ENCODE measurements at regions not wholly inside any gene's neighbourhood (a gene's known extent, or its start where the extent isn't known, plus 50 kb on each side); places are given as distances from the start of the nearest gene placed in this dataset.
"Not testable (repeated sequence)": the region's sequence is repeated elsewhere in the genome, so short reads cannot be mapped to it uniquely, and the experiment has no call there.

DNA sequence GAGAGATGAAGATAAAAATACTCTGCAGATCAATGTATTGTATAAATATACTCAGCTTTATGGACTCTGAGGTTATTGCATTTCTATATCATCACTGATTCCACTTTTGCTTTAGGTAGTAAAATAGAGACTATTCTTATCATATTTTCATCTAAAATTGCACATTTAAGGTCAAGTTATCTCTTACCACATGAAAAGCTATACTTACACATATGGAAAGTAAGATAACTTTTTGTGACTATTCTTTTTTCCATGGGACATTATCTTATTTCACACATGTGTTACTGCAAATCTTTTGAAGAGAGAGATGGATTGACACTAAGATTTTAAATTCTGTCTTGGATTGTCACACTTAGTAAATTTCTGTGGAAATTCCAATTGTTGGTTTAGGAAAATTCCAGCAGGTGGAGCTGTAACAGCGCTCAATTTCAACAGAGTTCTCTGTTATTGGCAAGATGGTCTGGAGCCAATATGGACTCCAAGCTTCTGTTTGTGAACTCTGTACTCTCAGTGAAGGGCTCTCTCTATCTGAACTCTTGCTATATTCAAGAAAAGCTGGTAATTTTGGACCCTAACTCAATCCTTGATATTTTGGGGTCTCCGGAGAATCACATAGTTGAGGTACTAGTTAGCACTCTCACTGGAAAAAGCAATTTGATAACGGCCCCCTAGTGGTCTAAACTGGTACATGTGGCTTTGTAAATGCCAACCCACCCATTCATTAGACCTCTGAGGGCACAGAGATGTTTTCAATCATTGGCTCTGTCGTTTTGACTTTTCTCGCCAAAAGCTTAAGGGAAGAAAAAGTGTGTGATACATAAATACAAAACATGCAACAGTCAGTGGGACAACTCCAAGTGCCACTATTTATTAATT is 429.7 kb downstream of the ETS1 start:
- intact Hi-C loops (cut with DNase I) = no loop called here
- ATAC-seq (ENCODE audit: poor library complexity) (peak; percentile 91), DNase-seq (no peak)

DNA sequence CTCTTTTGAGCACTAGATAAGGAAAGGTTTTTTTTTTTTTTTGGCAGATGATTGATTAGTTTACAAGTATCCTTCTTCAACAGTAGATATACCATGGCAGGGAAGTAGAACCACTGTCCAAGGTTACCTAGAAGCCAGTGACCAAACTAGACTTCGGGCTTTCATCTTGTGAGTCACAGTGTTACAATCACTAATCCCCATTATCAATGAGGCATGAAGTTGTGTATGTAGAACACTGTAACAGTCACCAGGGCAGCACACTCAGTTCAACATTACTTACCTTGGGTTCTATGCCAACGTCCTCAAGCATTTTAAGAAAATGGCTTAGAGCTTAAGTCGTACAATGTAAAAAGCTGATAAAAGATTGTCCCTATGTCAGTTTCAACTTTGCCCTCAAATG is 430.9 kb downstream of the ETS1 start:
- ATAC-seq (ENCODE audit: poor library complexity) = no peak
- no peak for DNase-seq
- intact Hi-C loops (cut with DNase I) = no loop called here

DNA sequence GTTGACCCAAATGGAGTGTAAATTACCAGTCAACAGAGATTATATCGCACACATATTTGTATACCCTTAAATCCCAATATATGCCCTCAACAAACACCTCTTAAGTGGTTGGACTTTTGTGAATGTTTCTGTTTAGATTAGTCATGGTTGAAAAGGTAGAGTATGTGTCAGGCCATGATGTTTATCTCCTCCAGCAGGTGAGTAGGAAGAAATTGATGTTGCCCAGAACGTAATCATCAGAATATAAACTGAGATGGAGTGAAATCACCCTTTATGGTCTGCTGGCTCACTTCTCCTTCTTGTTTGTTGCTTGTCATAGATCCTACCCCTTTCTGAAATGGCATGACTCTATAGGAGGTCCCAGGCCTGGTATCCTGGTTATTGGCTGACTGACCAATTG is 431.8 kb downstream of the ETS1 start:
- ATAC-seq (ENCODE audit: poor library complexity) = no peak
- intact Hi-C loops (cut with DNase I) = no loop called here

DNA sequence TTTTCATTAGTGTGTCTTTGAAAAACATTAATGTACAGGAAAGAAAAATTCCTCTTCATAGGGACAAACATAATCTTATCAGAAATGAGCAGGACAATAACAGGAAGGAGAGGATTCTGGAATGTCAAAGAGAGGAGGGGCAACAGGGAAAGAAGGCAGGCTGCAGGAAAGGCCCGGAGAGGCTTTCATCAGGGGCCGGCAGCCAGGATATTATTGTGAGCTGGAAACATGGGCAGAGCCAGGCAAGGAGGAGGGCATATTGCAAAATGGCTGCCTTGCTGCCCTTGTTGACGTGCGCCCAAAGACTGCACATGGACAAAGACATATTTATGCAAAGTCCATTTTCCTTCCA is 433.7 kb downstream of the ETS1 start:
- ATAC-seq (ENCODE audit: poor library complexity) (no peak), DNase-seq (no peak)
- intact Hi-C loops (cut with DNase I) = no loop called here

More for the DNA sequence above, 431.8 kb downstream of the ETS1 start:
- DNase-seq = no peak

DNA sequence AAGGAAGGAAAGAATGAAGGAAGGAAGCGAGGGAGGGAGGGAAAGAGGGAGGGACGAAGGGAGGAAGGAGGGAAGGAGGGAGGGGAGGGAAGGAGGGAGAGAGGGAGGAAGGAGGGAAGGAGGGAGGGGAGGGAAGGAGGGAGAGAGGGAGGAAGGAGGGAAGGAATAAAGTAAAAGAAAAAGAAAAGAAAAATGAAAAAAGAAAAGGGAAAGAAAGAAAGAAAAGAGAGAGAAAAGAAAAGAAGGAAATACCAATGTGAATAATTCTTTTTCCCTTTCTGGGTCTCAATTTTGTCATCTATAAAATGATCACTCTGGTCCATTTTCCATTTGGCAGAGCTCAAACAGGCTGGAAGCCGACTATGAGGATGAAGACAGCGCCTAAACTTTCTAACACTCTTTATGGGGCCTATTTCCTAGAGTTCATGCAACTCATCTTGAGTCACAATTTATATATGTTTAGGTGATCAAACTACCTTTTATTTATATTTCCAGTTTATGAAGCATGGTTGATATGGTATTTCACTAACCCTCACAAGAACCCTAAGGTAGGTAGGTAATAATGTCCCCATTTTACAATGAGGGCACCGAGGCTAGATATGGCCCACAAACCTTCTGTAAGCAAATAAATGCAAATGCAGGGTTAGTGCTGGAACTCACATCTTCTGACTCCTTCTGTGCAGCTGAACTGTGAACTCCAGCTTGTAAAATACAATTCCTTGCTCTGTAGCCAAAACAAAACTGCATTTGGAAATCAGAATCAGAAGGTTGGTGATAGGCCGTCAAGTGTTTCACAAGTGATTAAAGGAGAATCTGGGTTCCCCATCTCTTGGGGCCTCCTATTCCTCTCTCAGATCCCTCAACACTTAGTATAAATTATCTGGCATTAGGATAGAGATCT is 434.3 kb downstream of the ETS1 start:
- no peak for ATAC-seq (ENCODE audit: poor library complexity)
- intact Hi-C loops (cut with DNase I) = no loop called here

DNA sequence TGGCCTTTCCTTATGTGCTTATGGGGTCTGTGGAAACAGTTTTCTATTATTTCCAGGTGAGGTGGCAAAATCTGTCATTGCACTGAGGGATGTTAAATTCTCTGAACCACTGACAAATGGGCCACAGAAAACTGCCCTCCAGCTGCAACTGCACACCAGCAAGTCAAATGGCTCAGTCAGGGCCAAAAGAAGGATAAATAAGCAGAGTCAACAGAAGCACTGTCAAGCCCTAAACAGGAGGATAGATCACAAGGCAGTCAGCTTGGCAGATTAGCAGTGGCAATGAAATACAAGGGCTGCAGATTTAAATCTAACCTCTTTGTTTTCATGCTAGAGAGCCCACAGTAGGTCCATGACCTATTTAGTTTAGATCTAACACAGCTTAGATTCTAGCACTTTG is 435.6 kb downstream of the ETS1 start:
- DNase-seq (no peak), ATAC-seq (ENCODE audit: poor library complexity) (no peak)
- intact Hi-C loops (cut with DNase I) = no loop called here

More for the DNA sequence above, 434.3 kb downstream of the ETS1 start:
- DNase-seq = no peak

DNA sequence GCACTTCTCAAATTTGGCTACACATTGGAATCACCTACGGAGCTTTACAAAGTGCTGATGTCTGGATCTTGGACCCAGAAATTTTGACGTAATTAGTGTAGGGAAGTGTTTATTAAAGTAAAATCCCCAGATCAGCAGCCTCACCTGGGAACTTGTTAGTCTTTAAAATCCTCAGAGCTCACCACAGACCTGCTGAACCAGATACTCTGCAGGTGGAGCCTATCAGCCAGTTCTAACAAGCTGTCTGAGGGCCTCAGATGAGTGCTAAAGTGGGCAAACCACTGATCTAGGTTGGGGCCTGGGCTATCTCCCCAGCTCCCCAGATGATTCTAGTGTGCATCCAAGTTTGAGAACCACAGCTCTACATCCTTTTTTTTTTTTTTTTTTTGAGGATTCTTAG is 436.0 kb downstream of the ETS1 start:
- DNase-seq (no peak), ATAC-seq (ENCODE audit: poor library complexity) (no peak)
- intact Hi-C loops (cut with DNase I) = no loop called here

DNA sequence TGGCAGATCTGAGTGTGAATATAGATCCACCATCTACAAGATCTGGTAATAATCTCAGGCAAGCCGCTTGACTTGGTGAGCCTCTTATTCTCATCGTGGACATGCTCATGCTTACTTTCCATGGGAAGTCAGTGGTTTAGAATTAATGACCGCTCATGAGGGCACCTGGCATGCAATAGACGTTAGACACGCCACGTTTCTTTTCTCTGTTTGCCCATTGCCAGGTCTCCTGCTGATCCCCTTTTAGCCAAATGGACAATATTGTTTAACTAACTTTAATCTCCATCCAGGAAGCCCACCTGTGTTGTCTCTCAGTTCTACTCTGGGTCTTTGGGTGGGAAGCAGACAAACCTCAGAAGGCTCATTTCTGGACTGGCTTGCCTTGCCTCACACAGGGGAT is 439.1 kb downstream of the ETS1 start:
- intact Hi-C loops (cut with DNase I) = no loop called here
- DNase-seq (no peak), ATAC-seq (ENCODE audit: poor library complexity) (no peak)

DNA sequence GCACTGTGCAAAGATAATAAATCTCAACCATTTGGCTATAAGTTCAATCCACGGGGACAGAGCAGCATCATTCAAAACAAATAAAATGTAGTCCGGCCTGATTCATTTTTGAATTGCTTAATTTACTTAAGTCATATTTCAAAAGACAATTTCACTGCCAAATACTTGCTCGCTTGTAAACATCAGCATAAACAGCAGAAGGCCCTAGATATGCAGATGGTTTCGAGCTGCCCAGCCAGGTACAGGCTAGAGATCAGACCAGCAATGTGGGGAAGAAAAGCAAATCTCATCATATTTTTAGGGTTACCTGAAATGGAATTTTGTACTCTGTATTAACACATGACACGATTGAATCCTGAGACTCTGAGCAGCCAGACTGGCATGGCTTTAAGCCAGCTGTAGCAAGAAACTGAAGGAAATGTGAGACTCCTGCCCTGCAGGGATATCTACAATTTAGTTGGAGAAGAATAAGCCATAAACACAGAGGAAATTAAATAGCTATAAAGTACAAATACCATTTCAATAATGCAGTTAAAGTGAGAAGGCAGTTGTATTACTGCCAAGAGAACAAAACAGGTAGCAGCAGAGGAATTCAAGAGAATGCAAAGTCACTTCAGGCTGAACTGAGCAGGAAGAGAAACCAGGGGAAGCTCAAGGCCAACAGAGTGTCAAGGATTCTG is 440.3 kb downstream of the ETS1 start:
- DNase-seq (no peak), ATAC-seq (ENCODE audit: poor library complexity) (no peak)
- intact Hi-C loops (cut with DNase I) = no loop called here

DNA sequence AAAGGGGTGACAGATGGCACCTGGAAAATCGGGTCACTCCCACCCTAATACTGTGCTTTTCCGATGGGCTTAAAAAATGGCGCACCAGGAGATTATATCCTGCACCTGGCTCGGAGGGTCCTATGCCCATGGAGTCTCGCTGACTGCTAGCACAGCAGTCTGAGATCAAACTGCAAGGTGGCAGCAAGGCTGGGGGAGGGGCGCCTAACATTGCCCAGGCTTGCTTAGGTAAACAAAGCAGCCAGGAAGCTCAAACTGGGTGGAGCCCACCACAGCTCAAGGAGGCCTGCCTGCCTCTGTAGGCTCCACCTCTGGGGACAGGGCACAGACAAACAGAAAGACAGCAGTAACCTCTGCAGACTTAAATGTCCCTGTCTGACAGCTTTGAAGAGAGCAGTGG is 447.1 kb downstream of the ETS1 start:
- intact Hi-C loops (cut with DNase I); DNase-seq; ATAC-seq (ENCODE audit: poor library complexity): not testable (repeated sequence)

DNA sequence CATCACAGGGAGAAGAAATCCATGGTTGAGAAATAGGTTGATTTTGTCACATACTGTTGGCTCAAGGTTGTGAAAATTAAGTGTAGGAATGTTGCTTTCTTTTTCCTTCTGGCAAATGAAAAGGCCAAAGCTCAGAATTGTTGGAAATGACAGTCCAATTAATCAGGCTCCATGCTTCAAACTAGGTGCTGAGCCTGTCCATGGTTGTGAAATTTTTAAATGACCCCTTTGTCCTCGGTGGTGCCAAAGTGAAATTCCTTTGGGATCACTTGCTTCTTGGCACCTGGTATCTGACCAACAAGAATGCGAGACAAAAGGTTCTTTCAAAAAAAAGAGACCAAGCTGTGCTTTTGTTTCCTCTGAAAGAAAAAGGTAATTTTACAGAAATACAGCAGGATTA is 451.9 kb downstream of the ETS1 start:
- intact Hi-C loops (cut with DNase I) = no loop called here
- DNase-seq (no peak), ATAC-seq (ENCODE audit: poor library complexity) (no peak)

DNA sequence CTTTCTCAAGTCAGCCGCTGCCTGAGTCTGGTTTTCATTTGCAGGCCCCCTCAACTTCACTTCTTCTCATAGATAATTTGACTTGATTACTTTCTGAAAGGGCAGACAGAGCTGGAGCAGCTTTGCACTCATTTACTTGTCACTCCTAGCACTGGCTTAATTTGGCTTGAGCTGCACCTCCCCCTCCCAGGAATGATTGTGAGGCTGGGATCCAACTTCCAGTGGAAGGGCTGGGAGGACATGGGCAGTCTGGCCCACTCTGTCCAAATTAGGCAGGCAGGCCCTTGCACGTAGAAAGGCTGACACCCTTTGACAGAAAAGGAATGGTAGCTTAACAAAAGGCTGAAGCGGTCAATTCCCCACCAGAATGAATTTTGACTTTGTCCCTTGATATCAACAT is 453.9 kb downstream of the ETS1 start:
- ATAC-seq (ENCODE audit: poor library complexity) (peak; percentile 52), DNase-seq (no peak)
- intact Hi-C loops (cut with DNase I) = no loop called here

DNA sequence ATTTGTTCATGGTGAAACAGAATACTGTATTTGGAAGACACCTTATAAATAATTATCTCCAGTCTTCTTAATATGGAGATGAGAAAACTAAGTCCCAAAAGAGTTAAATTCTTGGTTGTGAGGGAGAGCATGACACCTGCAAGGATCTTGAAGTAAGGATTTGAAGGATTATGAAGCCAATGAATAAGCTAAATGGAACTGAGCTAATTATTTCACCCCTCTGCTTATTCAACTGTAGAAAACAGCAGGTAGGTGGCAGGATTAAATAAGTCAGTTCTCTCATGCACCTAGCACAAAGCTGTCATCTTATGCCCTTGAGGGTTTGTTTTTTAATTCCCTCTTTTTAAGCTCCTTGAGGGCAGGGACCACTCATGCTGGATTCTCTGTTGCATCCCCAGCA is 457.3 kb downstream of the ETS1 start:
- no peak for DNase-seq
- intact Hi-C loops (cut with DNase I) = no loop called here
- no peak for ATAC-seq (ENCODE audit: poor library complexity)

DNA sequence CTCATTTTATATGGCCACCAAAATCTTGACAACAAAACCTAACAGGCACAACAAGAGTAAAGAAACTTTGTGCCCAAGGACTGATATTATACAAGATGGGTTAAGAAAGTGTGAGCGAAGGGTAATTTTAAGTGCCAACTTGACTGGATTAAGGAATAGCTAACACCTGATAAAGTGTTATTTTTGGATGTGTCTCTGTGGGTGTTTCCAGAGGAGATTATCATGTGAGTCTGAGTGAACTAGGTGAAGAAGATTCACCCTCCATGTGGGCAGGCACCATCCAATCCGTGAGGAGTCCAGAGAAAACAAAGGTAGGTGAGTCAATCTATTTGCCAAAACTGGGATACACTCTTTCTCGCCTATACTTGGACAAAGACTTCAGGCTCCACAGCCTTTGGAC is 461.6 kb downstream of the ETS1 start:
- ATAC-seq (ENCODE audit: poor library complexity) = no peak
- intact Hi-C loops (cut with DNase I) = no loop called here
- no peak for DNase-seq

DNA sequence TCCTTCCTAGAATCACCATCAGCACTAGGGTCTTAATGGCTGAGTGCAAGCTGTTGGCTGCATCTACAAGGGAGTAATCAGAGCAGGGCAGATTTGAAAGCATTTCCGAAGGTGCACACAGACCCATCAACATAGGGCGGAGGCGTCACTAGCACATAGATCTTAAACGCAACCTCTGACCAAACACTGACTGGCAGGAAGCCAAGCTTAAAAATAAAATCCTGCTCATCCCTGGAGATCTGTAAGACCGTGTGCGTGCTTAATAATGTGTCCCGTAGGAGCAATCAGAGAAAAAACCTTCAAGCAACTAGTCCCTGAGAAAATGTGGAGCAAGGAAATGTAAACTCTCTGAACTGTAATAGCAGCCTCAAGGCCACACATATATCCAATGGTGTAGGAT is 470.5 kb downstream of the ETS1 start:
- DNase-seq (no peak), ATAC-seq (ENCODE audit: poor library complexity) (peak; percentile 20)
- intact Hi-C loops (cut with DNase I) = no loop called here

DNA sequence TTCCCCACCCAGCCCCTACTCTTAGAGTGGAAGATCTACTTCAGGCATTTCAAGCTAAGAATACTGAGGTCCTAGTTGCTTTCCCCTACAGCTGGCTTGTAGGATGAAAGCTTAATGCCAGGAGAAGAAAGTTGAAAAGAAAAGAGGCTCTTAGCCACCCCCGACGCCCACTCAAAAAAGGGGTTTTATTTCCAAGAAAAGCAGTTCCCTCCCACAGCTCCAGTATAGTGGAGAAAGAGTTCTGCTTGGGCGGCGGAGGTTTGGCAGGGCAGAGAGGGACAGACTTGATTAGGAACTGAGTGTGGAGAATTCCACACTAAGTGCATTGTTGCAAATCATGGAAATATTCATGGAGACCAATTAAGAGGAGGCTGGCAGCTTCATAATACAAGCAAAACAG is 470.9 kb downstream of the ETS1 start:
- intact Hi-C loops (cut with DNase I) = no loop called here
- ATAC-seq (ENCODE audit: poor library complexity) (no peak), DNase-seq (no peak)

DNA sequence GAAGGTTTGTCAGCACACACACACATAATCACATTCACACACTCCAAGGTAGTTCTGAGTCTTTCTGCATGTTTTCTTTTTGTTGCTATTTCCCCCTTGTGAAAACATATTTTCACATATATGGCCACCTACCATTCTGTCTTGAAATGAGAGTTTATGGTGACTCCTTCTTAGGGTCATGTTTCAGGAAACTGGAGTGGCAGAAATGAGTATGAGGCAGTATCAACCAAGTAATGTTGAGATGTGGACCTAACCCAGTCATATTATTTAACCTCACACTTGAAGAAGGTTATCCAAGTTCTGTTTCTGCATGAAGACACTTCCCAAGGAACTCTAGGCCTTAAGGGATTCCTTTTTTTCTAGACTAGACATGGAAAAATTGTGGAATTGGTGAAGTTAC is 481.4 kb downstream of the ETS1 start:
- DNase-seq (no peak), ATAC-seq (ENCODE audit: poor library complexity) (no peak)
- intact Hi-C loops (cut with DNase I) = no loop called here

DNA sequence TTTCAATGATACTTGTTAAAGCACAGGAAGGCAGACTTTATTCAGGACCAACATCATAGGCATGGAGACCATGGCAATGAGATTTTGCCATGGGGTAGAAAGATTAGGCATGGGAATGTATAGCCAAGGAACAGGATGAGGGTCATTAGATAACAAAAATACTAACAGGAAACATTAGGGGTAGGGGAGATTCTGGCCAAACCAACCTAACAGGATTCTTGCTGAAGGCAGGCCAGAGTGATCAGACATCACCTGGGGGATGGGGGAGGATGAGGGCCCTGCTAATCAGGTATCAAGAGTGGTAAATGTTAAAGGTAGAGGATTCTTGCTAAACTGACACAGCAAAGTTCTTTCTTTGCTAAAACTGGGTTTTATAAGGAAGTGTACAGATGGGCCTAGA is 481.8 kb downstream of the ETS1 start:
- no peak for ATAC-seq (ENCODE audit: poor library complexity)
- DNase-seq = no peak
- intact Hi-C loops (cut with DNase I) = no loop called here

DNA sequence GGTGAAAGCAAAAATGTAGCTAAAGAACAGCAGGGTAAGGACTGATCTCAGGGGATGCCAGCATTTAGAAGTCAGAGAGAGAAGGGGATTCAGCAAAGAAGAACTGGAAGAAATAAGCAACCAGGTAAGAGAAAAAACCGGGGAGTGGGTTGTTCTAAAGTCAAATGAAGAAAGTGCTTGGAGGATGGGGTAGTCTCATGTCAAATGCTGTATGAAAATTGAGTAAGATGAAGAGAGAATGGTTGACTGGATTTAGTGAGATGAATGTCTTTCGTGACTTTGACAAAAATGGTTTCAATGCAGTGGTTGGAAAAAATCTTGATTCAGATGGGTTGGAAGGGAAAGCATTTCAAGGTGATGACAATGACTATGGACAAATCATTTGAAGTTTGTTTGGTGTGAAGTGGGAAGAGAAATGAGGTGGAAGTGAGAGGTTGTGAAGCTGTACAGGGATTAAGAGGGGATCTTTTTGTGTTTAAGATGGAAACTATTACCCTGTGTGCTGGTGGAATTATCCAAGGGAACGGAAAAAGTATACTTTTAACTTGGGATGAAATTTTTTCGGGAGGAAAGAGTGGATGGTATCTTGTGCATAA is 484.0 kb downstream of the ETS1 start:
- ATAC-seq (ENCODE audit: poor library complexity) (no peak), DNase-seq (no peak)
- intact Hi-C loops (cut with DNase I) = no loop called here
